ENCODE measurements at regions not wholly inside any gene's neighbourhood (a gene's known extent, or its start where the extent isn't known, plus 50 kb on each side); places are given as distances from the start of the nearest gene placed in this dataset.

- no peaks in the 10 kb centered on the region for H4K20me1 ChIP-seq (ENCODE audit: control insufficient read depth, extremely low read depth, insufficient read depth, low read length)
- TF ChIP-seq CTCF (conservative IDR thresholded peaks at IDR 0.05 in 1 of 2, IDR thresholded peaks at IDR 0.05 in 1 of 2; ENCODE audit: low read depth in 1 of 2, low read length in 2 of 2) (no peak), EZH2 (IDR thresholded peaks at IDR 0.05; ENCODE audit: low read length, missing control alignments) (no peak)
- H3K4me1 ChIP-seq (ENCODE audit: control insufficient read depth, extremely low read depth, insufficient read depth, low read length), result peaks cover 21% of the 10 kb centered on the region
- H3K27ac ChIP-seq (ENCODE audit: insufficient read depth, low read length), result no peak overlapping the region
- H3K4me2 ChIP-seq (ENCODE audit: extremely low read depth, insufficient read depth, low read length), result no peak overlapping the region
- H3K9me3 ChIP-seq (ENCODE audit: control insufficient read depth, insufficient read depth, low read depth, low read length), result no peaks in the 10 kb centered on the region
- no peak overlapping the region for H3K4me3 ChIP-seq (replicated peaks in 1 of 4; ENCODE audit: control extremely low read depth in 1 of 4, insufficient read depth in 1 of 4, low read depth in 3 of 4, low read length in 4 of 4)
- H3K9ac ChIP-seq (ENCODE audit: insufficient read depth, low read length), result no peak overlapping the region
- no peaks in the 10 kb centered on the region for H3K27me3 ChIP-seq (ENCODE audit: control insufficient read depth, insufficient read depth, low read length)
- H3K36me3 ChIP-seq (ENCODE audit: control insufficient read depth, insufficient read depth, low read length), result no peaks in the 10 kb centered on the region
- no peak overlapping the region for H2AFZ ChIP-seq (ENCODE audit: low read length)
- no peaks in the 10 kb centered on the region for H3K79me2 ChIP-seq (ENCODE audit: control insufficient read depth, insufficient read depth, low read length)
- DNase-seq (ENCODE audit: low read depth in 2 of 2), result peak; percentile 87 to 90
Observed at GRCh38 chr1:221100611-221101010, 221.4 kb downstream of the HLX start.

- Histone ChIP-seq H2AFZ (ENCODE audit: low read length) (no peak overlapping the region), H3K4me3 (replicated peaks in 1 of 4; ENCODE audit: control extremely low read depth in 1 of 4, insufficient read depth in 1 of 4, low read depth in 3 of 4, low read length in 4 of 4) (no peak overlapping the region), H3K36me3 (ENCODE audit: control insufficient read depth, insufficient read depth, low read length) (no peaks in the 10 kb centered on the region), H3K27me3 (ENCODE audit: control insufficient read depth, insufficient read depth, low read length) (no peaks in the 10 kb centered on the region), H3K9ac (ENCODE audit: insufficient read depth, low read length) (no peak overlapping the region), H3K79me2 (ENCODE audit: control insufficient read depth, insufficient read depth, low read length) (no peaks in the 10 kb centered on the region), H3K27ac (ENCODE audit: insufficient read depth, low read length) (peak overlapping the region; percentile 3), H4K20me1 (ENCODE audit: control insufficient read depth, extremely low read depth, insufficient read depth, low read length) (no peaks in the 10 kb centered on the region), H3K4me2 (ENCODE audit: extremely low read depth, insufficient read depth, low read length) (peak overlapping the region; percentile 54), H3K9me3 (ENCODE audit: control insufficient read depth, insufficient read depth, low read depth, low read length) (no peaks in the 10 kb centered on the region), H3K4me1 (ENCODE audit: control insufficient read depth, extremely low read depth, insufficient read depth, low read length) (peaks cover 21% of the 10 kb centered on the region)
- peak; percentile 79 to 87 for DNase-seq (ENCODE audit: low read depth in 2 of 2)
- TF ChIP-seq EZH2 (IDR thresholded peaks at IDR 0.05; ENCODE audit: low read length, missing control alignments), result no peak
- TF ChIP-seq CTCF (conservative IDR thresholded peaks at IDR 0.05 in 1 of 2, IDR thresholded peaks at IDR 0.05 in 1 of 2; ENCODE audit: low read depth in 1 of 2, low read length in 2 of 2), result no peak
Observed at GRCh38 chr1:221101807-221102605, 222.8 kb downstream of the HLX start.

- no peak overlapping the region for H3K4me2 ChIP-seq (ENCODE audit: extremely low read depth, insufficient read depth, low read length)
- no peaks in the 10 kb centered on the region for H3K27me3 ChIP-seq (ENCODE audit: control insufficient read depth, insufficient read depth, low read length)
- H2AFZ ChIP-seq (ENCODE audit: low read length), result no peak overlapping the region
- no peaks in the 10 kb centered on the region for H4K20me1 ChIP-seq (ENCODE audit: control insufficient read depth, extremely low read depth, insufficient read depth, low read length)
- no peaks in the 10 kb centered on the region for H3K36me3 ChIP-seq (ENCODE audit: control insufficient read depth, insufficient read depth, low read length)
- H3K9ac ChIP-seq (ENCODE audit: insufficient read depth, low read length), result no peak overlapping the region
- TF ChIP-seq EZH2 (IDR thresholded peaks at IDR 0.05; ENCODE audit: low read length, missing control alignments), result no peak
- no peak for TF ChIP-seq CTCF (conservative IDR thresholded peaks at IDR 0.05 in 1 of 2, IDR thresholded peaks at IDR 0.05 in 1 of 2; ENCODE audit: low read depth in 1 of 2, low read length in 2 of 2)
- DNase-seq (ENCODE audit: low read depth in 2 of 2), result no peak
- H3K4me1 ChIP-seq (ENCODE audit: control insufficient read depth, extremely low read depth, insufficient read depth, low read length), result peaks cover 15% of the 10 kb centered on the region
- H3K79me2 ChIP-seq (ENCODE audit: control insufficient read depth, insufficient read depth, low read length), result no peaks in the 10 kb centered on the region
- H3K27ac ChIP-seq (ENCODE audit: insufficient read depth, low read length), result no peak overlapping the region
- no peaks in the 10 kb centered on the region for H3K9me3 ChIP-seq (ENCODE audit: control insufficient read depth, insufficient read depth, low read depth, low read length)
- H3K4me3 ChIP-seq (replicated peaks in 1 of 4; ENCODE audit: control extremely low read depth in 1 of 4, insufficient read depth in 1 of 4, low read depth in 3 of 4, low read length in 4 of 4), result no peak overlapping the region
Observed at GRCh38 chr1:221104596-221104995, 225.4 kb downstream of the HLX start.
